ENCODE measurements at regions not wholly inside any gene's neighbourhood (a gene's known extent, or its start where the extent isn't known, plus 50 kb on each side); places are given as distances from the start of the nearest gene placed in this dataset.

GRCh38 chr12:126361804-126362203 is 1296.6 kb downstream of the AACS start:
- Histone ChIP-seq H3K9me2 (replicated peaks; ENCODE audit: insufficient read depth, low read length) (no peaks in the 10 kb centered on the region), H4K20me1 (ENCODE audit: low read depth, low read length) (no peaks in the 10 kb centered on the region), H3K4me3 (ENCODE audit: insufficient read depth, low read length, poor library complexity, severe bottlenecking) (no peak overlapping the region), H2AFZ (ENCODE audit: low read depth, low read length, severe bottlenecking) (no peak overlapping the region), H3K79me2 (ENCODE audit: insufficient read depth, low read length) (no peaks in the 10 kb centered on the region), H3F3A (ENCODE audit: insufficient read depth) (no peaks in the 10 kb centered on the region), H3K36me3 (ENCODE audit: low read length) (no peaks in the 10 kb centered on the region), H3K9ac (ENCODE audit: low read length) (no peak overlapping the region), H3K4me2 (ENCODE audit: low read depth, low read length, poor library complexity, severe bottlenecking) (no peak overlapping the region), H3K27me3 (ENCODE audit: low read length) (no peaks in the 10 kb centered on the region), H3K9me3 (ENCODE audit: insufficient read depth, low read length) (no peaks in the 10 kb centered on the region), H3K27ac (ENCODE audit: low read depth, low read length) (no peak overlapping the region)
- TF ChIP-seq EZH2phosphoT487 (conservative IDR thresholded peaks at IDR 0.05; ENCODE audit: low read length) (no peak), CTCF (IDR thresholded peaks at IDR 0.05; ENCODE audit: insufficient read depth, low read length, poor library complexity, severe bottlenecking) (no peak)

- no peak overlapping the region for H3K27ac ChIP-seq (ENCODE audit: low read depth, low read length)
- no peak for TF ChIP-seq CTCF (IDR thresholded peaks at IDR 0.05; ENCODE audit: insufficient read depth, low read length, poor library complexity, severe bottlenecking)
- no peak for TF ChIP-seq EZH2phosphoT487 (conservative IDR thresholded peaks at IDR 0.05; ENCODE audit: low read length)
Observed at GRCh38 chr12:126362493-126362892, 1297.3 kb downstream of the AACS start.

GRCh38 chr12:126362964-126363363 is 1297.7 kb downstream of the AACS start:
- no peak for TF ChIP-seq CTCF (IDR thresholded peaks at IDR 0.05; ENCODE audit: insufficient read depth, low read length, poor library complexity, severe bottlenecking)
- TF ChIP-seq EZH2phosphoT487 (conservative IDR thresholded peaks at IDR 0.05; ENCODE audit: low read length) = no peak
- Histone ChIP-seq H3K79me2 (ENCODE audit: insufficient read depth, low read length) (no peaks in the 10 kb centered on the region), H3K27me3 (ENCODE audit: low read length) (no peaks in the 10 kb centered on the region), H3K9ac (ENCODE audit: low read length) (no peak overlapping the region), H4K20me1 (ENCODE audit: low read depth, low read length) (no peaks in the 10 kb centered on the region), H3K4me3 (ENCODE audit: insufficient read depth, low read length, poor library complexity, severe bottlenecking) (no peak overlapping the region), H3F3A (ENCODE audit: insufficient read depth) (no peaks in the 10 kb centered on the region), H2AFZ (ENCODE audit: low read depth, low read length, severe bottlenecking) (no peak overlapping the region), H3K4me2 (ENCODE audit: low read depth, low read length, poor library complexity, severe bottlenecking) (no peak overlapping the region), H3K9me2 (replicated peaks; ENCODE audit: insufficient read depth, low read length) (no peaks in the 10 kb centered on the region), H3K27ac (ENCODE audit: low read depth, low read length) (no peak overlapping the region), H3K36me3 (ENCODE audit: low read length) (no peaks in the 10 kb centered on the region), H3K9me3 (ENCODE audit: insufficient read depth, low read length) (no peaks in the 10 kb centered on the region)

More at GRCh38 chr12:126362493-126362892, 1297.3 kb downstream of the AACS start:
- H3K79me2 ChIP-seq (ENCODE audit: insufficient read depth, low read length) = no peaks in the 10 kb centered on the region
- no peaks in the 10 kb centered on the region for H4K20me1 ChIP-seq (ENCODE audit: low read depth, low read length)
- no peak overlapping the region for H2AFZ ChIP-seq (ENCODE audit: low read depth, low read length, severe bottlenecking)
- no peaks in the 10 kb centered on the region for H3K36me3 ChIP-seq (ENCODE audit: low read length)
- no peak overlapping the region for H3K9ac ChIP-seq (ENCODE audit: low read length)
- no peak overlapping the region for H3K4me3 ChIP-seq (ENCODE audit: insufficient read depth, low read length, poor library complexity, severe bottlenecking)
- no peaks in the 10 kb centered on the region for H3K9me3 ChIP-seq (ENCODE audit: insufficient read depth, low read length)
- H3K4me2 ChIP-seq (ENCODE audit: low read depth, low read length, poor library complexity, severe bottlenecking) = no peak overlapping the region
- H3K9me2 ChIP-seq (replicated peaks; ENCODE audit: insufficient read depth, low read length) = no peaks in the 10 kb centered on the region
- H3K27me3 ChIP-seq (ENCODE audit: low read length) = no peaks in the 10 kb centered on the region
- no peaks in the 10 kb centered on the region for H3F3A ChIP-seq (ENCODE audit: insufficient read depth)
